ENCODE measurements at regions not wholly inside any gene's neighbourhood (a gene's known extent, or its start where the extent isn't known, plus 50 kb on each side); places are given as distances from the start of the nearest gene placed in this dataset.

GRCh38 chr2:220460257-220460985 is 833.0 kb downstream of the SLC4A3 start:
- H3K27me3 ChIP-seq (replicated peaks in 1 of 7), result no peaks in the 10 kb centered on the region
- H3K36me3 ChIP-seq, result no peaks in the 10 kb centered on the region
- intact Hi-C loops (cut with DNase I; ENCODE audit: low total_unique reads), result no loop called here
- TF ChIP-seq POLR2AphosphoS5 (IDR thresholded peaks at IDR 0.05) (no peak), POLR2A (IDR thresholded peaks at IDR 0.05) (no peak)
- no peak overlapping the region for H3K4me3 ChIP-seq
- no peaks in the 10 kb centered on the region for H3K4me1 ChIP-seq
- H3K9me3 ChIP-seq, result no peaks in the 10 kb centered on the region
- no peak overlapping the region for H3K27ac ChIP-seq
- no peak for DNase-seq
- WGBS, 5 donors, result 76 to 92% (median 82%) methylated on average over 4 of the region's 4 CpGs

- Histone ChIP-seq H3K27me3 (replicated peaks in 1 of 7) (no peaks in the 10 kb centered on the region), H3K4me3 (no peak overlapping the region), H3K9me3 (no peaks in the 10 kb centered on the region), H3K27ac (no peak overlapping the region), H3K36me3 (no peaks in the 10 kb centered on the region), H3K4me1 (no peaks in the 10 kb centered on the region)
- DNase-seq, result no peak
- WGBS, 5 donors, result 38 to 94% (median 79%) methylated on average over 1 of the region's 1 CpG
- intact Hi-C loops (cut with DNase I; ENCODE audit: low total_unique reads), result no loop called here
- TF ChIP-seq POLR2A (IDR thresholded peaks at IDR 0.05) (no peak), POLR2AphosphoS5 (IDR thresholded peaks at IDR 0.05) (no peak), CTCF (IDR thresholded peaks at IDR 0.05 in 8 of 11, conservative IDR thresholded peaks at IDR 0.05 in 3 of 11) (no peak)
Measured at GRCh38 chr2:220463876-220464275, 836.4 kb downstream of the SLC4A3 start.

- Histone ChIP-seq H3K9me3 (no peaks in the 10 kb centered on the region), H3K4me1 (no peaks in the 10 kb centered on the region), H3K36me3 (no peaks in the 10 kb centered on the region), H3K27me3 (replicated peaks in 1 of 7) (no peaks in the 10 kb centered on the region), H3K27ac (no peak overlapping the region), H3K4me3 (no peak overlapping the region)
- TF ChIP-seq POLR2AphosphoS5 (IDR thresholded peaks at IDR 0.05) (no peak), CTCF (IDR thresholded peaks at IDR 0.05 in 8 of 11, conservative IDR thresholded peaks at IDR 0.05 in 3 of 11) (no peak)
- WGBS, 5 donors, result 62 to 91% (median 79%) methylated on average over 4 of the region's 4 CpGs
- intact Hi-C loops (cut with DNase I; ENCODE audit: low total_unique reads), result no loop called here
- DNase-seq, result no peak
Measured at GRCh38 chr2:220465700-220466099, 838.3 kb downstream of the SLC4A3 start.

- Histone ChIP-seq H3K27ac (no peak overlapping the region), H3K9me3 (no peaks in the 10 kb centered on the region), H3K4me3 (no peak overlapping the region), H3K27me3 (replicated peaks in 1 of 7) (no peaks in the 10 kb centered on the region), H3K36me3 (no peaks in the 10 kb centered on the region), H3K4me1 (no peaks in the 10 kb centered on the region)
- intact Hi-C loops (cut with DNase I; ENCODE audit: low total_unique reads), result no loop called here
- no peak for TF ChIP-seq POLR2A (IDR thresholded peaks at IDR 0.05)
- TF ChIP-seq CTCF (IDR thresholded peaks at IDR 0.05 in 8 of 11, conservative IDR thresholded peaks at IDR 0.05 in 3 of 11), result no peak
- no peak for TF ChIP-seq POLR2AphosphoS5 (IDR thresholded peaks at IDR 0.05)
- DNase-seq, result no peak
- 42 to 47% (median 43%) methylated on average over 2 of the region's 2 CpGs for WGBS, 5 donors
Measured at GRCh38 chr2:220466251-220466691, 838.8 kb downstream of the SLC4A3 start.
